ENCODE measurements at regions not wholly inside any gene's neighbourhood (a gene's known extent, or its start where the extent isn't known, plus 50 kb on each side); places are given as distances from the start of the nearest gene placed in this dataset.
"Not testable (repeated sequence)": the region's sequence is repeated elsewhere in the genome, so short reads cannot be mapped to it uniquely, and the experiment has no call there.

DNA sequence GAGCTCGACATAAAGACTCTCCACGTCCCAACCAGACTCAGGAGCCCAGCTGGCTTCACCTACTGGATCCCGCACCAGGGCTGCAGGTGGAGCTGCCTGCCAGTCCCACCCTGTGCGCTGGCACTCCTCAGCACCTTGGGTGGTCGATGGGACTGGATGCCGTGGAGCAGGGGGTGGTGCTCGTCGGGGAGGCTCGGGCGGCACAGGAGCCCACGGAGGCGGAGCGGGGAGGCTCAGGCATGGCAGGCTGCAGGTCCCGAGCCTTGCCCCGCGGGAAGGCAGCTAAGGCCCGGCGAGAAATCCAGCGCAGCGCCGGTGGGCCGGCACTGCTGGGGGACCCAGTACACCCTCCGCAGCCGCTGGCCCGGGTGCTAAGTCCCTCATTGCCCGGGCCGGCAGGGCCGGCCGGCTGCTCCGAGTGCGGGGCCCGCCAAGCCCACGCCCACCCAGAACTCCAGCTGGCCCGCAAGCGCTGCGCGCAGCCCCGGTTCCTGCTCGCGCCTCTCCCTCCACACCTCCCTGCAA lies 1520.7 kb downstream of the SUCLG1 start:
- TF ChIP-seq, protein P1, sequence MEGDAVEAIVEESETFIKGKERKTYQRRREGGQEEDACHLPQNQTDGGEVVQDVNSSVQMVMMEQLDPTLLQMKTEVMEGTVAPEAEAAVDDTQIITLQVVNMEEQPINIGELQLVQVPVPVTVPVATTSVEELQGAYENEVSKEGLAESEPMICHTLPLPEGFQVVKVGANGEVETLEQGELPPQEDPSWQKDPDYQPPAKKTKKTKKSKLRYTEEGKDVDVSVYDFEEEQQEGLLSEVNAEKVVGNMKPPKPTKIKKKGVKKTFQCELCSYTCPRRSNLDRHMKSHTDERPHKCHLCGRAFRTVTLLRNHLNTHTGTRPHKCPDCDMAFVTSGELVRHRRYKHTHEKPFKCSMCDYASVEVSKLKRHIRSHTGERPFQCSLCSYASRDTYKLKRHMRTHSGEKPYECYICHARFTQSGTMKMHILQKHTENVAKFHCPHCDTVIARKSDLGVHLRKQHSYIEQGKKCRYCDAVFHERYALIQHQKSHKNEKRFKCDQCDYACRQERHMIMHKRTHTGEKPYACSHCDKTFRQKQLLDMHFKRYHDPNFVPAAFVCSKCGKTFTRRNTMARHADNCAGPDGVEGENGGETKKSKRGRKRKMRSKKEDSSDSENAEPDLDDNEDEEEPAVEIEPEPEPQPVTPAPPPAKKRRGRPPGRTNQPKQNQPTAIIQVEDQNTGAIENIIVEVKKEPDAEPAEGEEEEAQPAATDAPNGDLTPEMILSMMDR (IDR thresholded peaks at IDR 0.05): not testable (repeated sequence)
- not testable (repeated sequence) for TF ChIP-seq EP300 (IDR thresholded peaks at IDR 0.05)

Measured in ovary (tissue), 3 donors.